ENCODE measurements at regions not wholly inside any gene's neighbourhood (a gene's known extent, or its start where the extent isn't known, plus 50 kb on each side); places are given as distances from the start of the nearest gene placed in this dataset.
"Not testable (repeated sequence)": the region's sequence is repeated elsewhere in the genome, so short reads cannot be mapped to it uniquely, and the experiment has no call there.

GRCh38 chr1:222415441-222415840, 132.5 kb downstream of the HHIPL2 start:
- DNase-seq, result no peak

- no peak for DNase-seq
Measured at GRCh38 chr1:222413991-222414549, 133.8 kb downstream of the HHIPL2 start.

- no peak for DNase-seq
Measured at GRCh38 chr1:222413436-222413835, 134.5 kb downstream of the HHIPL2 start.

GRCh38 chr1:222404710-222405109, 143.2 kb downstream of the HHIPL2 start:
- DNase-seq, result no peak

- no peak for DNase-seq
Measured at GRCh38 chr1:222399197-222399596, 148.7 kb downstream of the HHIPL2 start.

- no peak for DNase-seq
Measured at GRCh38 chr1:222394224-222394623, 153.7 kb downstream of the HHIPL2 start.

GRCh38 chr1:222392556-222392955, 155.3 kb downstream of the HHIPL2 start:
- DNase-seq, result no peak

GRCh38 chr1:222390181-222390580, 157.7 kb downstream of the HHIPL2 start:
- no peak for DNase-seq

- no peak for DNase-seq
Measured at GRCh38 chr1:222387007-222387814, 160.7 kb downstream of the HHIPL2 start.

- no peak for DNase-seq
Measured at GRCh38 chr1:222385955-222386354, 161.9 kb downstream of the HHIPL2 start.

GRCh38 chr1:222385262-222385661, 162.6 kb downstream of the HHIPL2 start:
- no peak for DNase-seq

- DNase-seq, result no peak
Measured at GRCh38 chr1:222384531-222384930, 163.4 kb downstream of the HHIPL2 start.

- DNase-seq, result no peak
Measured at GRCh38 chr1:222382171-222382570, 165.7 kb downstream of the HHIPL2 start.

- DNase-seq, result no peak
Measured at GRCh38 chr1:222377428-222378088, 170.3 kb downstream of the HHIPL2 start.

GRCh38 chr1:222376791-222377190, 171.1 kb downstream of the HHIPL2 start:
- not testable (repeated sequence) for DNase-seq

- no peak for DNase-seq
Measured at GRCh38 chr1:222375701-222376100, 172.2 kb downstream of the HHIPL2 start.

GRCh38 chr1:222373831-222374602, 173.9 kb downstream of the HHIPL2 start:
- DNase-seq, result no peak

GRCh38 chr1:222373216-222373615, 174.7 kb downstream of the HHIPL2 start:
- DNase-seq, result no peak

GRCh38 chr1:222372221-222372620, 175.7 kb downstream of the HHIPL2 start:
- DNase-seq, result no peak

- DNase-seq, result no peak
Measured at GRCh38 chr1:222370913-222371675, 176.8 kb downstream of the HHIPL2 start.

GRCh38 chr1:222370081-222370912, 177.6 kb downstream of the HHIPL2 start:
- no peak for DNase-seq

GRCh38 chr1:222369148-222369547, 178.8 kb downstream of the HHIPL2 start:
- no peak for DNase-seq

Measured in NCI-H1694 (cell line).